Suppressor macrophage treated with lipopolysaccharide for 1 hour (primary cell): ENCODE measurements at regions not wholly inside any gene's neighbourhood (a gene's known extent, or its start where the extent isn't known, plus 50 kb on each side); places are given as distances from the start of the nearest gene placed in this dataset.
"Not testable (repeated sequence)": the region's sequence is repeated elsewhere in the genome, so short reads cannot be mapped to it uniquely, and the experiment has no call there.

Experiments used
- DNase-seq, 3 donors: peaks; one replicate each; pipeline ENCODE4 v3.0.0-alpha.2; 2020 to 2022

GRCh38 chr4:112708772-112709171 lies 71.8 kb downstream of the LARP7 start:
- no peak for DNase-seq

DNA sequence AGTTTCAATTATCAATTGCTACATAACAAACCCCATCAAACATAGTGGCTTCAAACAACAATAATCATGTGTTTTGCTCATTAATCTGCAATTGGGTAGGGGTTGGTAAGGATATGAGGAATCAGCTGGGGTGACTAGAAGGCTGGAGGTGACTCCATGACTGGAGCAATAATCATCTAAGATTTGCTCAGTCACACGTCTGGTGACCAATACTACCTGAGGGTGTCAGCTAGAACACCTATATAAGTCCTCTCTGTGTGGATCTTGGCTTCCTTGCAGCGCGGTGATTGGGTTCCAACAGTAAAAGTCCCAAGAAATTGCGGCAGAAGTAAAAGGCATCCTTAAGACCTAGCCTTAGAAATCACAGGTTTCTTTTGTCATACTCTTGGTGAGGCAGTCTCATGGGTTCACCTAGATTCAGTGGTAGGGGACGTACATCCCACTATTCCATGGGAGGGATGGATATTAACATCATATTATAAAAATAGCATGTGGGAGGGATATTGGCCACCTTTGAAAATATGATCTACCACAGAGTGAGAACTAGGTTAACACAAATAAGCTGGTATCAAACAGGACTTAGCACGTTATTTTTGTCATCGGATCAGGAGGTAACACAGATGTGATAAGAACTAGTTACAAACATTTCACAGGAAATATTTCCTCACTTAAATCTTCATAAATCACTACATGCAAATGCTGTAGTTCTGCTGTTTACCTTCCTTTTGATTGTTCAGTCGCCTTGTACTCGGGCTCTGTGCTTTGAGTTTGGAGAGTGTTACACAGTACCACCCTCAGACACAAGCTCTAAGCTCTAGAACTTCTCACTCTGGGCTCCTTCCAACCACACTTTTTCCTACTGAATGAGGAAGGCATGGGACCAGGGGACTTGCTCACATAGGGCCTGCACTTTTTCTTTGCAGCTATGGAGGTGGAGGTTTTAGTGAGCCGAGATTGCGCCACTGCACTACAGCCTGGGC lies 78.3 kb downstream of the LARP7 start:
- no peak for DNase-seq

DNA sequence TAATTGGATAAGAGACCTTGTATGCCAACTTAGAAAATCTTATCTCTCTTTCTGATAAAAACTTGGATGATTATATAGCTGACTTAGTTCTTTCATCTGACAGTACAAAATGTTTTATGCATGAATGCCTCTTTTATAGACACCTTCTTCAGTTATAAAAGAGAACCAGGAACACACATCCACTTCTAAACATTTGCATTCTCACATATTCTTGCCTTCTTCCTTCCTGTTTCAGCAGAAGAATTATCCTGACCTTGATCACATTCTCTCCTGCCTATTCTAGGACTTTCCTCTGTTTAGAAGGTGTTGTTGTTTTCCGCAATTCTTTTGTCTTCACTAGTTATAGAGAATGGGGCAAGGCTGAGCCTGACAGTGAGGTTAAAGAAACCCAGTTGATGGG lies 80.9 kb downstream of the LARP7 start:
- DNase-seq = no peak

- no peak for DNase-seq
Observed at GRCh38 chr4:112721627-112722026, 84.7 kb downstream of the LARP7 start.

DNA sequence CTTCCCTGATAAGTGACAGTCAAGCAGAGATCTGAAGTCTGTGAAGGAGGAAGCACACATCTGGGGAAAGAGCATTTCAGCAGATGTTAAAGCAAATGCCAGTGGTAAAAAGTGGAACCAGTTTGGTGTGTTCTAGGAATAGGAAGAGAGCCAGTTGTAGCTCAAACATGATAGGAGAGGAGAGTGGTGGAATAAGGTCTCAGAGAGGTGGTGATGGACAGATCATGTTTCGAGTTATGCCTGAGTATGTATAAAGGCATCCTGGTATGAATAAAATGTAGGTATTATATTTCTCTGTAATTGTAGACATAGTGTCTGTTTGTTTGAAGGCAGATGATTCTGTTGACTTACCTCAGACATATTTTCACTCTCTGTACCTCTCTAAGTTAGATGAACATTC lies 89.1 kb downstream of the LARP7 start:
- DNase-seq = no peak

DNA sequence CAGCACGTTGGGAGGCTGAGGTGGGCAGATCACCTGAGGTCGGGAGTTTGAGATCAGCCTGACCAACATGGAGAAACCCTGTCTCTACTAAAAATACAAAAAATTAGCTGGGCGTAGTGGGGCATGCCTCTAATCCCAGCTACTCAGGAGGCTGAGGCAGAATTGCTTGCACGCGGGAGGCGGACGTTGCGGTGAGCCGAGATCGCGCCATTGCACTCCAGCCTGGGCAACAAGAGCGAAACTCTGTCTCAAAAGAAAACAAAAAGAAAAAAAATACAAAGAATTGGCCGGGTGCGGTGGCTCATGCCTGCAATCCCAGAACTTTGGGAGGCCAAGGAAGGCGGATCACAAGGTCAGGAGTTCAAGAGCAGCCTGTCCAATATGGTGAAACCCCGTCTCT lies 90.8 kb downstream of the LARP7 start:
- not testable (repeated sequence) for DNase-seq

DNA sequence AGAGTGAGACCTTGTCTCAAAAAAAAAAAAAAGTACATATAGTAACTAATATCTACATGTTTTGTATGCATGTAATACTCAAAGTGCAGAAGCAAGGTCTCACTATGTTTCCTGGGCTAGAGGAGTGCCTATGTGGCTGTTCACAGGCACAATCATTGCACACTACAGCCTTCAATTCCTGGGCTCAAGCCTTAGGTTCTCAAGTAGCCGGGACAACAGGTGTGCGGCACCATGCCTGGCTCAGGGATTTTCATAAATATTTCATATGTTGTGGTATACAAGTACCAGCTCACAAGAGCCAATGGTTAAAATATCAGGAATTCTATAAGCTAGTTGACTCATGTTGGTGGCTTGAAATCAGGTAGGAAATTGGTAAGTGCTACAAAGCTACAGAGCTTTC lies 94.8 kb downstream of the LARP7 start:
- no peak for DNase-seq

DNA sequence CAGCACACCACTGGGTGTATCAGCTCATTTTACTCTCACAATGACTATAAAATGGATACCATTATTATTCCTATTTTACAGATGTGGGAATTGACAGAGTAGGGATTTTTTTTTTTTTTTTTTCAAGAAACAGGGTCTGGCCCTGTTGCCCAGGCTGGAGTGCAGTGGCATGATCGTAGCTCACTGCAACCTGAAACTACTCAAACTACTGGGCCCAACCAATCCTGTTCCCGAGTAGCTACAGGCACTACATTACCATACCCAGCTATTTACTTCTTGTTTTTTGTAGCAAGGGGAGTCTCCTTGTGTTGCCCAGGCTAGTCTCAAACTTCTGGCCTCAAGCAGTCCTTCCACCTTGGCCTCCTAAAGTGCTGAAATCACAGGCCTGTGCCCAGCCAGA lies 95.2 kb downstream of the LARP7 start:
- DNase-seq = no peak

- no peak for DNase-seq
Observed at GRCh38 chr4:112735474-112735951, 98.6 kb downstream of the LARP7 start.

GRCh38 chr4:112736718-112737135 lies 99.8 kb downstream of the LARP7 start:
- no peak for DNase-seq

DNA sequence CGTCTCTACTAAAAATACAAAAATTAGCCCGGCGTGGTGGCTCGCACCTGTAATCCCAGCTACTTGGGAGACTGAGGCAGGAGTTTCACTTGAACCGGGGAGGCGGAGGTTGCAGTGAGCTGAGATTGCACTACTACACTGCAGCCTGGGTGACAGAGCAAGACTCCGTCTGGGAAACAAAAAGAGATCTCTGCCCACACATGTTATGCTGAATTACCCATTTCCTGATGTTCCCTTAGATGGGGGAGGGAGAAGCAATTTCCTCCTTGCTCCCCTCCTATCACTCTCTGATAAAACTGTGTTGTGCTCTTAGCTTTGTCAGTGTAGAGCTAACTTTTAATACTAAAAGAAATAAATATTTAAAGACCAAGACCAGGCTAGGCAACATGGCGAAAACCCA lies 102.5 kb downstream of the LARP7 start:
- DNase-seq = peak in 1 of 3 donors; percentile 6

DNA sequence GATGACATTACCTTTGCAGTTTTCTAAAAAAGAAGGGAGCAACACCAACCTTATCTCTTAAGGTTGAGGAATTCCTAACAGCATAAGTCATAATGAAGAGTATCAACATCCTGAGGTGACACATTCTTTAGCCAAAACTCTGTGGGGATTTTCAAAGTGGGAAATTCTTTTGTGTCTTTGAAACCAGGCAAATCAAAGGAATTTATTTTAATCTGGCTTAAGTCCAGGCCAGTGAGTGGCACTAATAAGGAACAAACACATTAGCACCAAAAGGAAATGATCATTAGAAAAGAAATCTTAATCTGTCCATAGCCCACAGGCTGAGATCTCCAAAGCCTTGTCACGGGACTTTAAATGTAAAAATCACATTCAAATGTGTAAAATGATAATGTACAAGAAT lies 110.1 kb downstream of the LARP7 start:
- no peak for DNase-seq

DNA sequence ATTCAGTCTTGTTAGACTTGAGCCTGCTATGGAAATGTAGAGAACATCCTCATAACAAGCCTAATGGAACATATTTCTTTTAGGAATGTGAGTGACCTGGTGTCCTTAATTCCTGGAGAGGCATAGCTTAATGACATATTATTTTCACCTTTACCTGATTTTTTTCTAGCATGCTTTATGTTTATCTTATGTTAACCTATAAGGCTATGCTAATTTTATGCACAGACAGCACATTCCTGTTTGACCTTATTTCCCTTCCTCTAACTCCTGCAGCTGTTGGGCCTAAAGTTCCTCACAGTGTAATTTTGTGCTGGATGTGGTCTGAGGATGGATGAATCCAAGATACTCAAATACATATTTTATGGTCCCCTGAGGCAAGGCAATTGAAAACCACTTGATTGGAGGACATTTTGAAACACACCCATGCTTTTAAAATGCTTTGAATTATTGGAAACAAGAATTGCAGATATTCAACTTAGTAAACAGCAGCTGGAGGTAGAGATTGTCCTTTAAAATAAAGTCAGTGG lies 111.5 kb downstream of the LARP7 start:
- DNase-seq = no peak

DNA sequence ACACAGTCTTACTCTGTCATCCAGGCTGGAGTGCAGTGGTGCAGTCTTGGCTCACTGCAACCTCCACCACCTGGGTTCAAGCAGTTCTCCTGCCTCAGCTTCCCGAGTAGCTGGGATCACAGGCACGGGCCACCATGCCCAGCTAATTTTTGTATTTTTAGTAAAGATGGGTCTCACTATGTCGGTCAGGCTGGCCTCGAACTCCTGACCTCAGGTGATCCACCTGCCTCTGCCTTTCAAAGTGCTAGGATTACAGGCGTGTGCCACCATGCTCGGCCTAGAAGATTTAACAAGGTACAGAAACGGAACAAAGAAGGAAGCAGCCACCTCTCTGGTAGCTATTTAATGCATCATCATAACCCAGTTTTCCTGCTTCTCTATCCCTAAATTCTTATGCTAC lies 113.8 kb downstream of the LARP7 start:
- not testable (repeated sequence) for DNase-seq

DNA sequence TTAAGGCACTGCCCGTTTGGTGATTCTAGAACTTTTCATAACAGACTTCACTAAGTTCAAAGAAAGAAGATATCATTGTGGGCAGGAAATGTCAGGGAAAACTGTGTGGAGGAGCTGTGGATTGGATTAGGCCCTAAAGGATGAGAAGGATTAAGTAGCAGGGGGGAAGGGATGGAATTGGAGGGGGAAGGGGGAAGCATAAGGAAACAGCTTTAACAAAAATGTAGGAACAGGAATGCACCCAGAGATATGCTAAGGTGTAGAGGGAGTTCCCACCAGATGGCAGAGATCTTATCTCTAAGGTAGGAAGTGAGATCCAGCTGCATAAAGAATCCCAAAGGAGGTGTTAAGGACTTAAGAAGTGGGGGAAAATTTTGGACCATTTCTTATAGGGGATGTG lies 114.5 kb downstream of the LARP7 start:
- DNase-seq = no peak

DNA sequence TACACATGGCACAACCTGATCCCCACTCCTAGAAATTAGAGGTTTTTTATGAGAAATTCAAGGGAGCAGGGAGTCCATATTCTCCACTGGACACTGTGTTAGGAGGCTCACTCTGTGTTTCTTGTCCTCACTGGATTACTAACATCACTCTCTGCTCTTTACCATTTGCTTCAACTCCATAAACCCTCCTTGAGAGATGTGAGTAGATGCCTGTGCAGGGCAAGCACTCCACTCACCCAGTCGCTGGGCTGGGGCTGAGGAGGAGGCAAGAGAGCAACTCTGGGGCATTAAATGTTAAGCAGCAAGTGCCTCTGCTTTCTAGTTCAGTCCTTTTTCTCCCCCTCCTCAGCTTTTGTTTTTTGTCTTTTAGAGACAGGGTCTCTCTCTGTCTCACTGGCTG lies 115.1 kb downstream of the LARP7 start:
- DNase-seq = no peak

DNA sequence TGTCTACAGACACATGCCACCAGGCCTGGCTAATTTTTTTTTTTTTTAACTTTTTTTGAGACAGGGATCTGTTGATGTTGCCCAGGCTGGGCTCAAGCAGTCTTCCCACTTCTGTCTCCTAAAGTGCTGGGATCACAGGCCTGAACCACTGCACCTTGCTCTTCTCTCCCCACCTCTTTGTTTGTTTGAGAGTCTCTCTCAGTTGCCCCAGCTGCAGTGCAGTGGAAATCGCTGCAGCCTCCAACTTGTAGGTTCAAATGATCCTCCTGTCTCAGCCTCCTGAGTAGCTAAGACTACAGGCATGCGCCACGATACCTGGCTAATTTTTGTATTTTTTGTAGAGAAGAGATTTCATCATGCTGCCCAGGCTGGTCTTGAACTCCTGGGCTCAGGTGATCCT lies 115.6 kb downstream of the LARP7 start:
- no peak for DNase-seq

DNA sequence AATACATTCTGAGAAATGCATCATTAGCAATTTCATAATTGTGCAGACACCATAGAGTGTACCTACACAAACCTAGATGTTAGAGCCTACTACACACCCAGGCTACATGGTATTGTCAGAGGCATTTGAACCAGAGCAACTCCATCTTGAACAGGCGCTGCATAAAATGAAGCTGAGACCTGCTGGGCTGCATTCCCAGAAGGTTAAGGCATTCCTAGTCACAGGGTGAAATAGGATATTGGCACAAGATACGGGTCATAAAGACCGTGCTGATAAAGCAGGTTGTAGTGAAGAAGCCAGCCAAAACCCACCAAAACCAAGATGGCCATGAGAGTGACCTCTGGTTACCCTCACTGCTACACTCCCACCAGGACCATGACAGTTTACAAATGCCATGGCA lies 116.4 kb downstream of the LARP7 start:
- no peak for DNase-seq

DNA sequence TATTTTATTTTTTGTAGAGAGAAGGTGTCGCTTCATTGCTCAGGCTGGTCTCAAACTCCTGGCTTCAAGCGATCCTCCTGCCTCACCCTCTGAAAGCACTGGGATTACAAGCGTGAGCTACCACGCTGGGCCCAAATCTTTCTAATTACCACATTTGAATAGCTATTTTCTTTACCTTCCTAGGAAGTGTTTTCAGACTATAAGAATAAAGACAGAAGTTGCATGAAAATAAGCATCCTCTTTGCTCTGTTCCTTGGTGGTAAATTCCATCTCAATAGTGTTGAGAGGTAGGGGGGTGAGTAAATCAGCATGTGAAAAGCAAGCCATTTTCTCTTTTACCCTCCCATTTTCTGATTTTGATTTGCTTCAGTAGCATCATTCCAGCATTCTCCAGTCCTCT lies 122.4 kb downstream of the LARP7 start:
- no peak for DNase-seq

GRCh38 chr4:112765317-112765974 lies 128.5 kb downstream of the LARP7 start:
- DNase-seq = peak; percentile 29 to 56 (median 45)

GRCh38 chr4:112766422-112766821 lies 129.5 kb downstream of the LARP7 start:
- DNase-seq = peak in 2 of 3 donors; percentile 20 to 29

GRCh38 chr4:112767386-112767785 lies 130.4 kb downstream of the LARP7 start:
- DNase-seq = no peak

DNA sequence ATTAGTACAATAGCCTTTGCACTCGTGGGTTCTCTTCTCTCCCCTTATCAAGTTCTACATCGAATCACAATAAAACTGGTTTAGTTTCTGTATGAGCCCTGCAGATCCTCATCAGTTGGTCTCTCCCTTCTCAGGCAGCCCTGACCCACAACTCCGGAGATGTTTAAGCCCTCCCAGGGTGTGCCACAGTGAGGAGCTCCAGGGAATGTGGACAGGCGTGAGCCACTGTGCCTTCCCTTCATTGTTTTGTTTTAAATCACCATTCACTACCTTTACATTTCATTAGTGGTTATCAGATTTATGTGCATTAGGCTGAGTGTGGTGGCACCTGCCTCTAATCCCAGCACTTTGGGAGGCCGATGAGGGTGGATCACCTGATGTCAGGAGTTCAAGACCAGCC lies 133.2 kb downstream of the LARP7 start:
- DNase-seq = no peak

DNA sequence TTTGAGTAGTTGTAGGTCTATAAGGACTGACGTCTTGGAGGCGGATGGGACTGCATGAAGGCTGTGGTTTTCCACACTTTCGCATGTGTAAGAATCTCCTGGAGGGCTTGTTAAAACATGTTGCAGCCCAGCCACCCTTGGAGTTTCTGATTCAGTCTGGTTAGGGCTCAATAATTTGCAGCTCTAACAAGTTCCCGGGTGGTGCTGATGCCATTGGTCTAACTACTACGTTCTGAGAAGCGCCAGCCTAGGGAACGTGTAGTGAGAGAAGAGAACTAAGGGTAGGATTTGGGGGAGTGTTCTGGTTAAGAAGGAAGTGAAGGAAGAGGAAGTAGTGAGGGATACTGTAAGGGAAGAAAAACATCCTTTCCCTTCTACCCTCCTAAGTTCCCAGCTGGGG lies 138.9 kb downstream of the LARP7 start:
- DNase-seq = no peak
